Astrocyte (in vitro differentiated cells and primary cell): ENCODE measurements at regions not wholly inside any gene's neighbourhood (a gene's known extent, or its start where the extent isn't known, plus 50 kb on each side); places are given as distances from the start of the nearest gene placed in this dataset.

Source experiments
- EZH2 ChIP-seq: IDR thresholded peaks from 2 replicates; pipeline ENCODE4 v1.6.1; 2012; ENCODE audit warnings: mild to moderate bottlenecking, low read length, inconsistent platforms; ENCODE audit not compliant: insufficient read depth
- TF ChIP-seq, protein P1 (sequence below): IDR thresholded peaks from 2 replicates; pipeline ENCODE4 v1.5.1; 2011; ENCODE audit warnings: low read depth, mild to moderate bottlenecking, inconsistent platforms, low read length, moderate library complexity; ENCODE audit not compliant: insufficient read depth

DNA sequence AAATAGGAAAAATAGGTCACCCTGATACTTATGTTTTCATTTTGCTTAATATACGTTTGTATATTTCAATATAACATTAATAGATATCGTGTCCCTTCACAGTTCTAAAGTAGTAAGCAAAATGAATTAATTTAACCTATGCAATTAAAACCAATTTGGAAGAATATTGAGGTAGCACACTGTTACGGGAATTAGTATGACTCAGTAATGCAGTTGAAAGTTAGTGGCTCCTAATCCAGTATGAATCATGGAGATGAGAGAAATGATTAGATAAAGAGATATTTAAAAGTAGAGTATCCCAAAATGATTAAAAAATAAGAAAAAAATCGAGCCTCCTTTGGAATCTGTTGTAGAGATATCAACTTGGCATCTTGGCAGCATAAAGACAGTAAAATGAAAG lies 177.0 kb upstream of the SLITRK6 start:
- no peak for TF ChIP-seq EZH2
- TF ChIP-seq, protein P1, sequence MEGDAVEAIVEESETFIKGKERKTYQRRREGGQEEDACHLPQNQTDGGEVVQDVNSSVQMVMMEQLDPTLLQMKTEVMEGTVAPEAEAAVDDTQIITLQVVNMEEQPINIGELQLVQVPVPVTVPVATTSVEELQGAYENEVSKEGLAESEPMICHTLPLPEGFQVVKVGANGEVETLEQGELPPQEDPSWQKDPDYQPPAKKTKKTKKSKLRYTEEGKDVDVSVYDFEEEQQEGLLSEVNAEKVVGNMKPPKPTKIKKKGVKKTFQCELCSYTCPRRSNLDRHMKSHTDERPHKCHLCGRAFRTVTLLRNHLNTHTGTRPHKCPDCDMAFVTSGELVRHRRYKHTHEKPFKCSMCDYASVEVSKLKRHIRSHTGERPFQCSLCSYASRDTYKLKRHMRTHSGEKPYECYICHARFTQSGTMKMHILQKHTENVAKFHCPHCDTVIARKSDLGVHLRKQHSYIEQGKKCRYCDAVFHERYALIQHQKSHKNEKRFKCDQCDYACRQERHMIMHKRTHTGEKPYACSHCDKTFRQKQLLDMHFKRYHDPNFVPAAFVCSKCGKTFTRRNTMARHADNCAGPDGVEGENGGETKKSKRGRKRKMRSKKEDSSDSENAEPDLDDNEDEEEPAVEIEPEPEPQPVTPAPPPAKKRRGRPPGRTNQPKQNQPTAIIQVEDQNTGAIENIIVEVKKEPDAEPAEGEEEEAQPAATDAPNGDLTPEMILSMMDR = no peak
